ENCODE measurements at regions not wholly inside any gene's neighbourhood (a gene's known extent, or its start where the extent isn't known, plus 50 kb on each side); places are given as distances from the start of the nearest gene placed in this dataset.
"Not testable (repeated sequence)": the region's sequence is repeated elsewhere in the genome, so short reads cannot be mapped to it uniquely, and the experiment has no call there.

GRCh38 chr9:82820186-82820585 lies 242.8 kb downstream of the RASEF start:
- intact Hi-C loops (cut with DNase I): no loop called here
- DNase-seq (no peak), ATAC-seq (no peak)

- intact Hi-C loops (cut with DNase I): no loop called here
- ATAC-seq (no peak), DNase-seq (no peak)
Measured at GRCh38 chr9:82829818-82830217, 233.1 kb downstream of the RASEF start.

DNA sequence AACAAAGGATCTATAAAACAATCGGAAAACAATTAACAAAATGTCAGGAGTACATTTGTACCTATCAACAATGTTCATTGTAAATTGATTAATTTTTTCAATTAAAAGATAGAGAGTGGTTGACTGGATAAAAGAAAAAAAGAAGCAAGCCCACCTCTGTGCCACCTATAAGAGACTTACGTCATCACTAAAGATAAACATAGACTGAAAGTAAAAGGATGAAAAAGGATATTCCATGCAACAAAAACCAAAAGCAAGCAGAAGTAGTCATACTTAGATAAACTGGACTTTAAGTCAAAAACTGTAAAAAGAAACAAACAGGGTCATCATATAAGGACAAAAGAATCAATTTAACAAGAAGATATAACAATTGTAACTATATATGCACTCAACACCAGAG lies 197.4 kb downstream of the RASEF start:
- ATAC-seq: no peak
- no peak for DNase-seq

DNA sequence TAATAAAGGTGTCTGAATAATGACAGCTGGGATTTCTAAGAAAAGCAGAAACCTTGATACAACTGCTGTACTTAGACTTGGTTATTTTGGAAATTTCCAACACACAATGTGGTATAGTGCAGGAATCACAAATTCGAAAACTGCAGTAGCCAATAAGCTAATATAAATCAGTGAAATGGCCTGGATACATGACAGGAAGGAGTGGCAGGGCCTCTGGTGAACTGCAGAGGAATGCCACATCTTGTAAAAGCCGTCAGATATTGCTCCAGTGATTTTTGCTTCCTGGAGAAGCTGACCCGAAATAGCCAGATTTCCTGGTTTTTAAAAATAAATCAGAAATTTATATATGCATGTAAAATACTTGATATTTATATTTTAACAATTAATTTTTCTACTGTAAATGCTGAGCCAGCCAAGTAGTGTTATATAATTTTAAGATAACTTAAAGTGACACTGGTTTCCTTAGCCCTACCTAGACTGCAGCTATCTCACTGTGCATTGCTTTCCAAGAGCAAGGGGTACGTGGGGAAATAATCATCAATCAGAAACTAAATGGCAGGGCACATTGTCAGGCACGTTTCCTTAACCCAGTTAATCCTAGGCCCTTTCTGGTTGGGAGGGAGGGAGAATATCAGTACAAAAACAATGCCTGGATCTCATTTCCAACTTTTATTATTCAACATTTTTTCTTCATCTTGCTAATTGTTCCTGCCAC lies 182.4 kb downstream of the RASEF start:
- intact Hi-C loops (cut with DNase I): no loop called here
- DNase-seq (no peak), ATAC-seq (no peak)

More for the DNA sequence above, 197.4 kb downstream of the RASEF start:
- intact Hi-C loops (cut with DNase I): no loop called here

DNA sequence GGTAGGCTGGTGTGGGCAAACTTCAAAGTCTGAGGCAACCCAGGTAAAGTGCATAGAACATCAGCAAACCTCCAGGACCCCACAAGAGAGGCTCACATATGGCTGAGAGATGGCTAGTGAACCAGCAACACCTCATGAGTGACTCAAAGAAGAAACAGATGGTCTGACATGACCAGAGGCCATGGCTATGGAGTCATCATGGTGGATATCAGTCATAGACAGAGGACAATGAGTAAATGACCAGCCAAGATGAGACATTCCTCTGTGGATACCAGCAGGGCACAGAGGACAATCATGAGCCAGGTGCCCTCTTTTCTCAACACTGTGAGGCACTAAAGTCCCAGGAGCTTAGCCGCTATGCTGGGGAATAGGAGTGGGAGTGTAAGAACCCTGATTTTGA lies 180.8 kb downstream of the RASEF start:
- ATAC-seq (no peak), DNase-seq (no peak)
- intact Hi-C loops (cut with DNase I): no loop called here

GRCh38 chr9:82882748-82883147 lies 180.2 kb downstream of the RASEF start:
- ATAC-seq: no peak
- intact Hi-C loops (cut with DNase I): no loop called here
- no peak for DNase-seq

GRCh38 chr9:82883436-82883835 lies 179.5 kb downstream of the RASEF start:
- ATAC-seq (no peak), DNase-seq (no peak)
- intact Hi-C loops (cut with DNase I): no loop called here

DNA sequence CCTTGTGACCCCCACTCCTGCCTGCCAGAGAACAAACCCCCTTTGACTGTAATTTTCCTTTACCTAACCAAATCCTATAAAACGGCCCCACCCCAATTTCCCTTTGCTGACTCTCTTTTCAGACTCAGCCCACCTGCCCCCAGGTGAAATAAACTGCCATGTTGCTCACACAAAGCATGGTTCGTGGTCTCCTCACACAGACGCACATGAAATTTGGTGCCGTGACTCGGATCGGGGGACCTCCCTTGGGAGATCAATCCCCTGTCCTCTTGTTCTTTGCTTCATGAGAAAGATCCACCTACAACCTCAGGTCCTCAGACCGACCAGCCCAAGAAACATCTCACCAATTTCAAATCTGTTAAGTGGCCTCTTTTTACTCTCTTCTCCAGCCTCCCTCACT lies 179.0 kb downstream of the RASEF start:
- DNase-seq; intact Hi-C loops (cut with DNase I); ATAC-seq: not testable (repeated sequence)

- no peak for DNase-seq
- ATAC-seq: no peak
- intact Hi-C loops (cut with DNase I): no loop called here
Measured at GRCh38 chr9:82890401-82890800, 172.5 kb downstream of the RASEF start.

GRCh38 chr9:82890865-82891264 lies 172.1 kb downstream of the RASEF start:
- DNase-seq (no peak), ATAC-seq (no peak)
- intact Hi-C loops (cut with DNase I): no loop called here

DNA sequence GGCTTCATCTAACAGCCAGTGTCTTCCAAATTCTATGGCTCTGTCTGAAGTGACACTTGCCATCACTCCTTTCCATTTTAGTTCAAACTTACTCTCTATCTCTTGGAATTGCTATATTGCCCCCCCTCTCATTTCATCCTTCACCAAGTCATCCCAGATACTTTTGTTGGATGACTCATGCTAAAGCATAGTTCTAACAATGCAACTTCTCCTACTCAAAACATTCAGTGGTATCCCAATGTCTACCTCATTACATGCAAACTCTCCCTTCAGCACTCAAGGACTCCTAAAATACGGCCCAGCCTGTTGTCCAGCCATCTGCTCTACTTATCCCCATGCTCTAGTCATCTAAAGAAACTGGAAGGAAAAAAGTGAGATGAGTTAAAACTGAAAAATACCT lies 171.6 kb downstream of the RASEF start:
- intact Hi-C loops (cut with DNase I): no loop called here
- DNase-seq (no peak), ATAC-seq (no peak)

DNA sequence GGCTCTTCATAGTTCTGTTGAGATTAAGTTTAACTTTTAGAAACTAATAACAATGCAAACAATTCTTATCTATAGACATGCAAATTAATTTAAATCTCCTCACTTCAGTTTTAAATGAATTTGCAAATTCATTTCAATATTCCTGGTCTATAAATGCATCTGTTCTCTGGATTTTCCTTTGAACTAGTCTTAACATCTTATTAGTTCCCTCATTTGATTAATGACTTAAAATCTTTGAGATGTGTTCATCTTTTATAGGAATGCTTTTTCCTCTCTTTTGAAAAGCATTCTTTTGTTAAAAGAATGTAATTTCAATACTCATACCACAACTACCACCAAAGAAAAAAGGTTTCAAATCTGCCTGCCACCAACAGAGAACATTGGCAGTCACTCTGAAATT lies 169.4 kb downstream of the RASEF start:
- intact Hi-C loops (cut with DNase I): no loop called here
- DNase-seq: no peak
- no peak for ATAC-seq

DNA sequence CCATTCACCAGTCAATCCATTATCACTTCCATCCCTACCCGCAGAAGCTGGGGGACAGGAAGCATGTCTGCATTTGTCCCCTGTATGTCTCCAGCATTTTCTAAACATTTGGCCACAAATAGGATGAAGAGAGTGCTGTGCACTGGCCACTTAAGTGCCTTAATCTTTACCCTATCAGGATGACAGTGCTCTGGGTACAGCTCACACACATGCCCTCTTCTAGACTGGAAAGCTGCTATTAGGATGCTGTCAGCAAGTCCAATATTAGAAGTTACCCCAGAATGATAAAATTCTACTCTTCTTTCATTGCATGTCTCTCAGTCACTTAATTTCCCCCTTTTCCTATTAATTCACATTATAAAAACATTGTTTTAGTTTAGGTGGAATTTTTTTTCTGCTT lies 168.4 kb downstream of the RASEF start:
- intact Hi-C loops (cut with DNase I): no loop called here
- DNase-seq (no peak), ATAC-seq (no peak)

DNA sequence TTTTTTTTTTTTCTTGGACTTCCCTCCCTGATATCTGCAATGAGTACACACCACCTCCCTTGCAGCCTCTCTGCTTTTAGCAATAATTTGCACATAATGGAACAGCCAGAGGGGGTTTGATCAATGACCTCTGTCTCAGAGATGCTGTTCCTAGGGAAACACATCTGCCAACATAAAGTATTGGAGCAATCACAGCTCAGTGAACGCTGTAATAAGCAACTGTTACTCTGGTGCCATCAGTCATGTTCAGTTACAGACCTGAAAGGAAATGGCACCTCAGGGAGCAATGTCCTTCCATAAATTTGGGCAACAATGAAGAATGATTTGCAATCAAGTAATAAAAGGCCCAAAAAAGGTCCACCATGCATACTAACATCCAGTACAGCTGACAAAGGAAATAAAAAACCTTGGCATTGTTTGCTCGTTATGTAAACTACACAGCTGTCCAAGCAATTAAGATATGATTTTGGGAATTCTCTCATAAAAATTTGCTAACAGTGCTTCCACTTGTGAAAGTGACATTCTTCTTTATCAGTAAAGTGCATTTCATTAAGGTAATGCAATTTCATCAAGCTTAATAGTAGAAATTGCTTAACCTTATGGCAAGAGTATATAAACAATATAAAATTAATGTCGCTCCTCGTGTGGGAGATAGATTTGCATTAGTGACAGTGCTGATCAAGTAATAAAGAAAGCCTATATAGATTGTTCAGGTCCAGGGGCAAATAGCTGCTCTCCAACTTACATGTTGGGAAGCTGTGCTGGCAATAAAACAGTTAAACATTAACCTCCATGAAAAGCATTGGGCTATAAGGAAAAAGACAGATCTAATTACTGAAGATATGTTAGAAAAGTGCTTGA lies 167.8 kb downstream of the RASEF start:
- DNase-seq (no peak), ATAC-seq (no peak)
- intact Hi-C loops (cut with DNase I): no loop called here

DNA sequence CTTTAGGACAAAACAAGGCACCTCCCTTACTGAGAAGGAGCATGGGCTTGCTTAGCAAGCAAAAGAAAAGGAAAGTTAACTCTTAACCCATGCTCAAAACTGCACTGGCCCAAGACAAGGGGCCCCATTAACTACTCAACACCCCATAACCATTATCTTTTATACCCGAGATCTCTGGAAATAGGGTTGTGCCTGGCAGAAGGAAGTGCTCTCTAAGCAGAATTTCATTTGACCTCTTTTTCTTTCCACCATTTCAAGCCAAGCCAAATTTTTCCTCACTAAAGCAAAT lies 167.2 kb downstream of the RASEF start:
- DNase-seq (no peak), ATAC-seq (no peak)
- intact Hi-C loops (cut with DNase I): no loop called here

- ATAC-seq (no peak), DNase-seq (no peak)
- intact Hi-C loops (cut with DNase I): no loop called here
Measured at GRCh38 chr9:82903503-82903902, 159.4 kb downstream of the RASEF start.

DNA sequence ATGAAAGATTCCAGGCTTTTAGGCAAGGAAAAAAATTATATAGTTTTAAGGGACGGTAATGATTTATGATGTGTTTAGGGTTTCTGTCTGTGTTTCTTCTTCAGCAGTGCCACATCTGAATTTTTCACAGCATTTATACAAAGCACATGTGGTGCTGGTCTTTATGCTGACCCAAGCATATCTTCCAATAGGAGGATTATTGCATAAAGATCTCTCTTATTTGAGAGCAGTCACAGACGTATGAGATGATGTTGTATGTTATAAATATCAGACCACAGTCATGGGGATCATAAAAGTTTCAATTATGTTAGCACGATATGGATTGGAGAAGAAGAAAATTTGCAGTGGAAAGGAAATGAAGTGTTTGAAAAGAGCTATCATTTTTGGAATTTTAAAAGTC lies 150.9 kb downstream of the RASEF start:
- no peak for DNase-seq
- no peak for ATAC-seq

GRCh38 chr9:82912645-82913044 lies 150.3 kb downstream of the RASEF start:
- intact Hi-C loops (cut with DNase I): no loop called here
- DNase-seq (no peak), ATAC-seq (no peak)

More for the DNA sequence above, 150.9 kb downstream of the RASEF start:
- intact Hi-C loops (cut with DNase I): no loop called here

DNA sequence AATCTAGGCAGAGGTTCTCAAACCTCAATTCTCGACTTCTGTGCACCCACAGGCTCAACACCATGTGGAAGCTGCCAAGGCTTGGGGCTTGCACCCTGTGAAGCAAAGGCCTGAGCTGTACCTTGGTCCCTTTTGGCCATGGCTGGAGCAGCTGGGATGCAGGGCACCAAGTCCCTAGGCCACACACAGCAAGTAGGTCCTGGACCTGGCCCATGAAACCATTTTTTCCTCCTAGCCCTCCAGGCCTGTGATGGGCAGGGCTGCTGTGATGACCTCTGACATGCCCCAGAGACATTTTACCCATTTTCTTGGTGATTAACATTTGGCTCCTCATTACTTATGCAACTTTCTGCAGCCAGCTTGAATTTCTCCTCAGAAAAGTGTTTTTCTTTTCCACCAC lies 146.7 kb downstream of the RASEF start:
- intact Hi-C loops (cut with DNase I); DNase-seq; ATAC-seq: not testable (repeated sequence)

DNA sequence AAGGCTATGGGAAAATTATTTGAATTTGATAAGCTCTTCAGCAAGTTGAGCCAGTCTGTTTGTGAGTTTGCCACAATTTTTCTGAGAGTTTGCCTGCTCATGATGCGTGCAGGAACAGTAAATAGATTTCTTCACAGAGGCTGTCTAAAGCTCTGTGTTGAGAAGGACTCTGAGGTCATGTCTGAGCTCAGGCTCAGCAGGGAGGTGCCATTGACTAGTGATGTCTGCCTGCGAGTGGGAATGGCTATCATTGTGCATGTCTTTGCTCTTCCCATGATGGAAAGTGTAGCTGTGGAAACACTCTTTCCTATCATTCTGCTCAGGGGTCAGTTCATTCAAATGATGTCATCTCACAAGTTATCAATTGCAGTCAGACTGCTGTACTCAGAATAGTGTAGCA lies 142.8 kb downstream of the RASEF start:
- no peak for DNase-seq
- intact Hi-C loops (cut with DNase I): no loop called here
- ATAC-seq: no peak

- intact Hi-C loops (cut with DNase I): no loop called here
- no peak for DNase-seq
- no peak for ATAC-seq
Measured at GRCh38 chr9:82922686-82923085, 140.3 kb downstream of the RASEF start.

Measured in left cardiac atrium (tissue), 4 donors.